Eye (tissue), 1 donor: ENCODE measurements at regions not wholly inside any gene's neighbourhood (a gene's known extent, or its start where the extent isn't known, plus 50 kb on each side); places are given as distances from the start of the nearest gene placed in this dataset.
A peak's percentile ranks its signal among the peaks of the same experiment; 100 is the strongest.

ENCODE experiments used
- DNase-seq: peaks from one replicate; pipeline ENCODE4 v3.0.0-alpha.2; 2015

DNA sequence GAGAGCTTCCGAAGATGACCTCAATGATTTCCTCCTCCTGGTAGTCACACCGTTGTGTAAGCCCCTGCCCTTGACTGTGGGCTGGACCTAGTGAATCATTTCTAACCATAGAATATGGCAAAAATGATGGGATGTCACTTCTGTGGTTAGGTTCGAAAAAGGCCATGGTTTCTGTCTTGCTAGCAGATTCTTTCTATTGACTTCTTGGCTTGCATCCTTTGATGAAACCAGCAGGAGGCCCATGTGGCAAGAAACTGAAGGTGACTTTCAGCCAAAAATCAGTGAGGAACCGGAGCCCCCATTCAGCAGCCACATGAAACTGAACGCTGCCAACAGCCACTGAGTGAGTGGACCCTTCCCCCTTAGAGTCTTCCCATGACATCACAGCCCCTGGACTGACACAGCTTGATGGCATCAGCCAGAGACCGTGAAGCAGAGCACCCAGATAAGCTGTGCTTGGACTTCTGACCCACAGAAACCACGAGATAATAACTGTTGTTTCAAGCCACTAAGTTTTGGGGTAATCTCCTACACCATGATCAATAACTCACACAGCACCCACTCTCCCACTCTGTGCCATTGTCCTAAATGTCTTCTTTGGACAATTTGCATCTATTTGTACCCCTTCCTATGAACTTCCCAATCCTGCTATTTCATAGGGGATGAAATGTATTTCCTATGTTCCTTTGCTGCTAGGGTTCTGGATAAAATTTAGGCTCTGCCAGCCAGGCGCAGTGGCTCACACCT lies 148.0 kb upstream of the STX18 start:
- no peak for DNase-seq

DNA sequence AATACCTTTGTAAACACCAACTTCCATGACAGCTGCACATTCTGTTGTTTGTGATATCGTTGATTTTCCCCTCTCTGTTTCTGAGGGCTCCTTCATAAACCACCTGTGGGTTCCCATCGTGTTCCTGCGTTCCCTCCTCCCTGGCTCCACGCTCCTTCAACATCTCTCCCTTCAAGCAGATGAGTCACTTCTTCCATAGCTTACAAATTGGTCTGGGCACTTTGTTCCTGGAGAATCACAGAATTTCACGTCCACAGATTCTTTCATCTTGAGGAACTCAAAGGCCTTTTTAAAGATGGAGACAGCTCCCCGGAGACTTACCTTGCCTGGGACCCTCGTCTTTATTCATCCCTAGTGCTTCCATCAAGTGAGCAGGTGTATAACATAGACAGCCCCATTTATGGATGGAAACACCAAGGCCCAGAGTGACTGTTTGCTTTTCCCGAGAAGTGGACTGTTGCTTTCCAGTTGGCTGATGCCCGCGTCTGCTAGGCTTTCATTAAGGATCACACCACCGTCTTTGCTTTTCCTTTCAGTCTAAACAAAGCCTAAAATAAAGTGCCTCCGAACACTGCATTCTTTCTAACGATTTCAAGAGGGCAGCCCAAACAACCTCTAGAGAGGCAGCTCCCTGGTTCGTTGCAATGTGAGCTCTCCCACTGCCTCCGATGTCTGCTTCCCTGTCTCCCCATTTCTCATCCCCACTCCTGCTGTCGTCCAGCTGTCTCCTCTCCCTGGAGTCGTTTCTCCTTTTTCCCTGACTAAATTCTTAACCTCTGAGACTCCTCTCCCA lies 146.3 kb upstream of the STX18 start:
- no peak for DNase-seq

- no peak for DNase-seq
Observed at GRCh38 chr4:4687100-4687499, 145.3 kb upstream of the STX18 start.

GRCh38 chr4:4685810-4686795 lies 144.3 kb upstream of the STX18 start:
- DNase-seq, result peak; percentile 37

DNA sequence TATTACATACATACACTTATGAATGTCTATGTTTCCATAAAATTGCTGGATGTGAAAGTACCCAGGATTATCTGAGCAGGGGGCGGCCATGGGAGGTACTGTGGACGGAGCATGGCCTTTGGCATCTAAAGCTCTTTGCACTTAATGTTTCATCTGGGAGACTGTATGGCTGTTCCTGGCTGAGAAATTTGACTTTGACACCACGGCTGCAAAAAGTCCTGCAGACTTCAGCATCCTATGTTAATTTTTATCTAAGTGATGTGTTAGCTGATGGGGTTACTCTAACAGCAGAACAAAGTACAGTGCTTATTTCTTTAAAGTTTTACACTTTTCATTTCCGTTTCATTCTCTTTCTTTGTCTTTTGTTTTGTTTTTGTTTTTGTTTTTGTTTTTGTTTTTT lies 139.8 kb upstream of the STX18 start:
- no peak for DNase-seq

GRCh38 chr4:4680758-4681157 lies 138.9 kb upstream of the STX18 start:
- DNase-seq, result no peak

- DNase-seq, result no peak
Observed at GRCh38 chr4:4680243-4680642, 138.4 kb upstream of the STX18 start.

GRCh38 chr4:4677556-4678522 lies 136.0 kb upstream of the STX18 start:
- DNase-seq, result peak; percentile 90

GRCh38 chr4:4675641-4676040 lies 133.8 kb upstream of the STX18 start:
- DNase-seq, result no peak

- no peak for DNase-seq
Observed at GRCh38 chr4:4675051-4675581, 133.3 kb upstream of the STX18 start.

- no peak for DNase-seq
Observed at GRCh38 chr4:4673070-4673469, 131.2 kb upstream of the STX18 start.

GRCh38 chr4:4672402-4672801 lies 130.6 kb upstream of the STX18 start:
- DNase-seq, result no peak

GRCh38 chr4:4671774-4672349 lies 130.0 kb upstream of the STX18 start:
- no peak for DNase-seq

GRCh38 chr4:4670869-4671268 lies 129.0 kb upstream of the STX18 start:
- DNase-seq, result no peak

DNA sequence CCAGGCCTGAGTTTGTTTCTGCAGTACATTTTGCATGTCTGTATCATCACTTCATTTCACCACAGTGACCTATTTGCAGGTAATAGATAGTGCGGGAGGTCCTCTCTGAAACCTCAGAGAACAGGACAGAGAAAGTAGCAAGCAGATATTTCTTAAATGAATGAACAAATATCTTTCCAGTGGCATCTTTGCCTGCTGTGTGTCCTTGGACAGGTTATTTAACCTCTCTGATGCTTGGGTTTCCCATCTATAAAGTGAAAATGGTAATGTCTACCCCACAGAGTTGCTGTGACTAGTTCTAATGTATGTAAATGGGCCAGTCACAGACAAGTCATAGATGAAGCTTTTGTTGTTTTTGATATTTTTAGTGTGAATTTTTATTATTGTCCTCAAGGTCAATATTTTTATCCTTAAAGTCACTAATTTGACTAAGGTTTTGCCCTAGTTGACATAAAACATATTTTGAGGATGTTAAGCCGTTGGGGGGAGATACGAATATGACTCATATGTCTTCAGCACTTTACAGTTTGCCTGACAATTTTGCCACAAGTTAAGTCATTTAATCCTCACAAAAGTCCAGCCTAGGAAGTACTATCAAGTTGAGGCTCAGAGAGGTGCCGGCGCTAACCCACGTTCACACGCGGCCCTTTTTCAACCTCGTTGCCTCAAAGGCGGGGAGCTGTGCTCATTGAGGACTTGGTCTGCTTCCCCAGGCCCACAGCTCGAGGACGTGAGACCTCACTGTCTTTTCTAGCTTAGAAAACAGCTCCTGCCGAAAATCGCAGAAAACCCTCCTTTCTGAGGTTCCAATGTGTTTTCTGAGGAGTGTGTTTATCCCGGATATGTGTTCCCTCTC lies 126.7 kb upstream of the STX18 start:
- no peak for DNase-seq

DNA sequence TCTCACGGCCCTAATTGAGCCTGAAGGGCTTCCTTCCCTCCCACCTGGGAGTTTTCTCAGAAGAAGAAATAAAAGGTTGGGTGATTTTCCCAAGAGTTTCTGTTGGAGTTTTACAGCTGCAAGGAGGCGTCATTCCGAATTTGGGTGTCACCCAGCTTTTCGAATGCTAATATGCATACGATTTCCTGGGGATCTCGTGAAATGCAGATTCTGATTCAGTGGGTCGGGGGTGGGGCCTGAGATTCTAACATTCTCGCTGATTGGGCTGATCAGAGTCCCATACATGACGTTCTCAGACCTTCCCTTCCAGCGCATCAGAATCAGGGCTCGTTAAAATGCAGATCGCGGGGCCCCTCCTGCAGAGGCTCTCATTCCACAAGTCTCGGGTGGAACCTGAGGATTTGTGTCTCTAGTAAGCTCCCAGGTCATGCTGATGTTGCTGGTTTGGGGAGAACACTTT lies 125.8 kb upstream of the STX18 start:
- DNase-seq, result no peak

DNA sequence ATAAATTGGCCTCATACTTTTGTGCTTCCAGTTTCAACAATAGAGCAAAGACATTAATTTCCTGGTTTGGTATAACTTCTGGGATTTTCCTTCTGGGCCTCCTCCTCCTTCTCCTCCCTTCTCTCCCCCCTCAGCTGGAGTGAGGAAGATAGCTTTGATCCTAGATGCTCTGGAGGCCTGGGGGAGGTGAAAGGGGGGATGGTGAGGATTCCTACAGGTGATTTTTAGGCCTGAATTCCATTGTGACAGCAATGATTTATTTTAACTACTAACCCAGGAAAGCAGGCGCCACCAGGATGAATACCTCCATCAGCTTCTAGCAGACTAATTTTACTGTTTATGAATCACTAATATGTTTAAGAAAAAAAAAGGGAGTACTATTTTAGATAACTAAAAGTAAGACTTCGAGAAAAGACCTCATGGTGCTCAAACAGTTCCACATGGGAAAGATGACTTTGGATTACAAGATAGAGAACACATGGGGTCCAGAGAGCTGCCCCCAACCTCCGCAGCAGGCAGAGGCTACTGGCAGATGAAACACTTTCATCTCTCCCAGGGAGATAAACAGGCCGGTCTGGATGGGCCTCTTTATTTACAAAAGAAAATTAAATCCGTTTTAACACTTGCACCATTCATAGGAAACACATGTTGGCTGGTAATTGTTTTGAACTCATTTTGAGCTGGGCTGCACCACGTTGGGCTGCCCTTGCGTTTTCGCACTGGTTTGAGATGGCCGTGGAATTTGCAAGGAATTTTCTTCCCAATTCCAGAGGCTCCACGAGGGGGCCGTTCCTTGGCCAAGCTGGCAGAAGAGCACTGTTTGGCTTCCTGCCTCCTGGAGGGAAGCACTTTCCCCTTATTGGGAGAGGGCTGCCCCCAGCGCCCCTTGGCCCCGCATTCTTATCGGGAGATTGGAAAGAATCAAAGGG lies 125.1 kb upstream of the STX18 start:
- DNase-seq, result peak; percentile 66

DNA sequence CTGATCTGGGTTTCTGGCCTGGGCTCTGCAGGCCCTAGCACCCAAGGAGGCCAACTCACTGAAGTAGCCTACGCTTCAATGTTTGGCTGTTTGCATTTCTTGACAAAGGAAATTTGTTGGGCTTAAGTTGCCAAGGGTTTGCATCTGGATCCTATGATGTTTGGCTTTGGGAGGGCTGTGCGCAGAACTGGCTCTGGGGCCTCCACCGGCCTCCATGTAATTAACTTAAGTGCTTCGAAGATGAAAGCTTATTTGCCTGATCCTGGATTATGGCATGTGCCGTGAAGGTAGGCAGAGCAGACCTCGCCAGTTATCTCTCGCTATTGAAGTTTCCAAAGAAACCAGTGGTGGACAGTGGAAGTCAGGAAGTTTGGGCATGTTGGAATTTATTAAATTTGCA lies 124.3 kb upstream of the STX18 start:
- peak; percentile 59 for DNase-seq

- no peak for DNase-seq
Observed at GRCh38 chr4:4664234-4664633, 122.4 kb upstream of the STX18 start.
